ENCODE measurements at regions not wholly inside any gene's neighbourhood (a gene's known extent, or its start where the extent isn't known, plus 50 kb on each side); places are given as distances from the start of the nearest gene placed in this dataset.

DNA sequence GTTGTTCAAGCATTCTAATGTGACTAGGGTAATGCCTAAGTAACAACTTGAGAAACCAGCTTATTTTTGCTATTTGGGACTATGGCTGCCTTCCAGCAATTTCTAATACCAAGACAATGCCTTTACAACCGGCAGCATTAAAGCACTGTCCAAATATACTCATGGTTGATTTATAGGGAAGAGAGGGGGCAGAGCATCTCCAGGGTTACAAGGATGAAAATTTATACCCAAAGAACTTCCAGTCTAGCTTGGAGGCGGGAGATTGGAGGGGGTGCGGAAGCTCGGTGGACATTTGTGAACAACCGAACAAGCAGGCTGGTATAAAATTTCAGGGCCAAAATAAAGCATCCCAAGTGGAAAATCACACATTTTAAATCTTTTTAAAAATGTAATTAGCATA lies 79.4 kb upstream of the FOXN2 start:
- H3K27me3 ChIP-seq (ENCODE audit: control insufficient read depth, extremely low read depth, insufficient read depth, low read length), result no peaks in the 10 kb centered on the region
- H3K9me3 ChIP-seq (ENCODE audit: control insufficient read depth, low read depth, low read length), result no peaks in the 10 kb centered on the region
- H3K9ac ChIP-seq (ENCODE audit: control insufficient read depth, extremely low read depth, insufficient read depth, low read length), result no peak overlapping the region
- no peaks in the 10 kb centered on the region for H3K4me1 ChIP-seq (ENCODE audit: control insufficient read depth, extremely low read depth, insufficient read depth, low read length)
- no peaks in the 10 kb centered on the region for H4K20me1 ChIP-seq (ENCODE audit: control insufficient read depth, extremely low read depth, insufficient read depth, low read length)
- no peaks in the 10 kb centered on the region for H3K36me3 ChIP-seq (ENCODE audit: control insufficient read depth in 2 of 2, extremely low read depth in 1 of 2, insufficient read depth in 2 of 2, low read length in 2 of 2)
- H3K4me2 ChIP-seq (ENCODE audit: control insufficient read depth, extremely low read depth, insufficient read depth, low read depth, low read length), result no peak overlapping the region
- H3K9me1 ChIP-seq (ENCODE audit: control insufficient read depth, extremely low read depth, insufficient read depth, low read length), result no peaks in the 10 kb centered on the region
- no peak overlapping the region for H2AFZ ChIP-seq (ENCODE audit: control insufficient read depth, low read length)
- TF ChIP-seq EZH2 (IDR thresholded peaks at IDR 0.05; ENCODE audit: low read length), result no peak
- TF ChIP-seq, protein P1, sequence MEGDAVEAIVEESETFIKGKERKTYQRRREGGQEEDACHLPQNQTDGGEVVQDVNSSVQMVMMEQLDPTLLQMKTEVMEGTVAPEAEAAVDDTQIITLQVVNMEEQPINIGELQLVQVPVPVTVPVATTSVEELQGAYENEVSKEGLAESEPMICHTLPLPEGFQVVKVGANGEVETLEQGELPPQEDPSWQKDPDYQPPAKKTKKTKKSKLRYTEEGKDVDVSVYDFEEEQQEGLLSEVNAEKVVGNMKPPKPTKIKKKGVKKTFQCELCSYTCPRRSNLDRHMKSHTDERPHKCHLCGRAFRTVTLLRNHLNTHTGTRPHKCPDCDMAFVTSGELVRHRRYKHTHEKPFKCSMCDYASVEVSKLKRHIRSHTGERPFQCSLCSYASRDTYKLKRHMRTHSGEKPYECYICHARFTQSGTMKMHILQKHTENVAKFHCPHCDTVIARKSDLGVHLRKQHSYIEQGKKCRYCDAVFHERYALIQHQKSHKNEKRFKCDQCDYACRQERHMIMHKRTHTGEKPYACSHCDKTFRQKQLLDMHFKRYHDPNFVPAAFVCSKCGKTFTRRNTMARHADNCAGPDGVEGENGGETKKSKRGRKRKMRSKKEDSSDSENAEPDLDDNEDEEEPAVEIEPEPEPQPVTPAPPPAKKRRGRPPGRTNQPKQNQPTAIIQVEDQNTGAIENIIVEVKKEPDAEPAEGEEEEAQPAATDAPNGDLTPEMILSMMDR (optimal IDR thresholded peaks at IDR 0.05 in 1 of 3, IDR thresholded peaks at IDR 0.05 in 1 of 3, conservative IDR thresholded peaks at IDR 0.05 in 1 of 3; ENCODE audit: extremely low read depth in 1 of 3, insufficient read depth in 2 of 3, low read length in 3 of 3), result no peak
- no peak overlapping the region for H3K4me3 ChIP-seq (ENCODE audit: control insufficient read depth in 2 of 3, extremely low read depth in 1 of 3, insufficient read depth in 2 of 3, low read depth in 1 of 3, low read length in 3 of 3)
- no peak overlapping the region for H3K27ac ChIP-seq (ENCODE audit: control insufficient read depth, insufficient read depth, low read length)
- H3K79me2 ChIP-seq (ENCODE audit: control insufficient read depth, insufficient read depth, low read length), result no peaks in the 10 kb centered on the region
- dilution Hi-C loops (cut with MboI; ENCODE audit: extremely low pct_ligation_motif_present, low sequenced_read_pairs), result no loop called here
- no peak for DNase-seq (ENCODE audit: low read depth, low spot score)
- no peak for FAIRE-seq

DNA sequence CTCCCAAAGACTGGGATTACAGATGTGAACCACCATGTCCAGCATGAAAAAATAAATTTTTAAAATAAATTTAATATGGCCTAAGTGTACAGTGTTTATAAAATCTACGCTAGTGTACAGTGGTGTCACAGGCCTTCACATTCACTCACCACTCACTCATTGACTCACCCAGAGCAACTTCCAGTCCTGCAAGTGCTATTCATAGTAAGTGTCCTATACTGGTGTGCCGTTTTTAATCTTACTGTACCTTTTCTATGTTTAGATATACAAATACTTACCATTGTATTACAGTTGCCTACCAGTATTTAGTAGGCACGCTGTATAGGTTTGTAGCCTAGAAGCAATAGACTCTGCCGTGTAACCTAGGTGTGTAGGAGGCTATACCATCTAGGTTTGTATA lies 76.1 kb upstream of the FOXN2 start:
- no peak for TF ChIP-seq EZH2 (IDR thresholded peaks at IDR 0.05; ENCODE audit: low read length)
- TF ChIP-seq, protein P1 (optimal IDR thresholded peaks at IDR 0.05 in 1 of 3, IDR thresholded peaks at IDR 0.05 in 1 of 3, conservative IDR thresholded peaks at IDR 0.05 in 1 of 3; ENCODE audit: extremely low read depth in 1 of 3, insufficient read depth in 2 of 3, low read length in 3 of 3), result no peak
- H3K36me3 ChIP-seq (ENCODE audit: control insufficient read depth in 2 of 2, extremely low read depth in 1 of 2, insufficient read depth in 2 of 2, low read length in 2 of 2), result no peaks in the 10 kb centered on the region
- no peaks in the 10 kb centered on the region for H3K9me3 ChIP-seq (ENCODE audit: control insufficient read depth, low read depth, low read length)
- H3K4me3 ChIP-seq (ENCODE audit: control insufficient read depth in 2 of 3, extremely low read depth in 1 of 3, insufficient read depth in 2 of 3, low read depth in 1 of 3, low read length in 3 of 3), result no peak overlapping the region
- FAIRE-seq (no peak), DNase-seq (ENCODE audit: low read depth, low spot score) (no peak)
- H3K79me2 ChIP-seq (ENCODE audit: control insufficient read depth, insufficient read depth, low read length), result no peaks in the 10 kb centered on the region
- no peaks in the 10 kb centered on the region for H3K27me3 ChIP-seq (ENCODE audit: control insufficient read depth, extremely low read depth, insufficient read depth, low read length)
- H3K9me1 ChIP-seq (ENCODE audit: control insufficient read depth, extremely low read depth, insufficient read depth, low read length), result no peaks in the 10 kb centered on the region
- no peak overlapping the region for H3K27ac ChIP-seq (ENCODE audit: control insufficient read depth, insufficient read depth, low read length)
- H4K20me1 ChIP-seq (ENCODE audit: control insufficient read depth, extremely low read depth, insufficient read depth, low read length), result no peaks in the 10 kb centered on the region
- H3K4me2 ChIP-seq (ENCODE audit: control insufficient read depth, extremely low read depth, insufficient read depth, low read depth, low read length), result no peak overlapping the region
- H2AFZ ChIP-seq (ENCODE audit: control insufficient read depth, low read length), result no peak overlapping the region
- dilution Hi-C loops (cut with MboI; ENCODE audit: extremely low pct_ligation_motif_present, low sequenced_read_pairs), result no loop called here
- H3K9ac ChIP-seq (ENCODE audit: control insufficient read depth, extremely low read depth, insufficient read depth, low read length), result no peak overlapping the region
- no peaks in the 10 kb centered on the region for H3K4me1 ChIP-seq (ENCODE audit: control insufficient read depth, extremely low read depth, insufficient read depth, low read length)
